ENCODE measurements at regions not wholly inside any gene's neighbourhood (a gene's known extent, or its start where the extent isn't known, plus 50 kb on each side); places are given as distances from the start of the nearest gene placed in this dataset.
"Not testable (repeated sequence)": the region's sequence is repeated elsewhere in the genome, so short reads cannot be mapped to it uniquely, and the experiment has no call there.

- DNase-seq, result no peak
Observed at GRCh38 chr3:118629821-118630220, 404.8 kb downstream of the IGSF11 start.

- DNase-seq, result no peak
Observed at GRCh38 chr3:118635711-118636110, 398.9 kb downstream of the IGSF11 start.

GRCh38 chr3:118636841-118637240 is 397.8 kb downstream of the IGSF11 start:
- no peak for DNase-seq

- no peak for DNase-seq
Observed at GRCh38 chr3:118637846-118638245, 396.8 kb downstream of the IGSF11 start.

GRCh38 chr3:118641608-118642007 is 393.0 kb downstream of the IGSF11 start:
- DNase-seq, result peak; percentile 27

- no peak for DNase-seq
Observed at GRCh38 chr3:118671192-118671591, 363.5 kb downstream of the IGSF11 start.

GRCh38 chr3:118675305-118675704 is 359.3 kb downstream of the IGSF11 start:
- DNase-seq, result no peak

- DNase-seq, result not testable (repeated sequence)
Observed at GRCh38 chr3:118678663-118679062, 356.0 kb downstream of the IGSF11 start.

GRCh38 chr3:118682921-118683320 is 351.7 kb downstream of the IGSF11 start:
- DNase-seq, result peak; percentile 66

GRCh38 chr3:118683636-118684035 is 351.0 kb downstream of the IGSF11 start:
- DNase-seq, result no peak

- DNase-seq, result no peak
Observed at GRCh38 chr3:118688396-118688884, 346.2 kb downstream of the IGSF11 start.

GRCh38 chr3:118692416-118692815 is 342.2 kb downstream of the IGSF11 start:
- no peak for DNase-seq

GRCh38 chr3:118705487-118706219 is 329.0 kb downstream of the IGSF11 start:
- DNase-seq, result no peak

GRCh38 chr3:118707991-118708390 is 326.7 kb downstream of the IGSF11 start:
- DNase-seq, result no peak

GRCh38 chr3:118710532-118710931 is 324.1 kb downstream of the IGSF11 start:
- DNase-seq, result no peak

- DNase-seq, result no peak
Observed at GRCh38 chr3:118713502-118714207, 321.0 kb downstream of the IGSF11 start.

GRCh38 chr3:118714800-118715199 is 319.8 kb downstream of the IGSF11 start:
- no peak for DNase-seq

GRCh38 chr3:118729546-118729945 is 305.1 kb downstream of the IGSF11 start:
- no peak for DNase-seq

- no peak for DNase-seq
Observed at GRCh38 chr3:118734664-118735063, 300.0 kb downstream of the IGSF11 start.

- DNase-seq, result no peak
Observed at GRCh38 chr3:118736107-118736506, 298.5 kb downstream of the IGSF11 start.

GRCh38 chr3:118740722-118741290 is 293.8 kb downstream of the IGSF11 start:
- no peak for DNase-seq

- no peak for DNase-seq
Observed at GRCh38 chr3:118742760-118743159, 291.9 kb downstream of the IGSF11 start.

GRCh38 chr3:118744186-118744585 is 290.5 kb downstream of the IGSF11 start:
- DNase-seq, result no peak
